HT1080 (cell line): ENCODE measurements at regions not wholly inside any gene's neighbourhood (a gene's known extent, or its start where the extent isn't known, plus 50 kb on each side); places are given as distances from the start of the nearest gene placed in this dataset.
"Not testable (repeated sequence)": the region's sequence is repeated elsewhere in the genome, so short reads cannot be mapped to it uniquely, and the experiment has no call there.

Experiments used
- DNase-seq: peaks from one replicate; pipeline ENCODE4 v3.0.0-alpha.2; 2015; ENCODE audit warnings: low read depth

DNA sequence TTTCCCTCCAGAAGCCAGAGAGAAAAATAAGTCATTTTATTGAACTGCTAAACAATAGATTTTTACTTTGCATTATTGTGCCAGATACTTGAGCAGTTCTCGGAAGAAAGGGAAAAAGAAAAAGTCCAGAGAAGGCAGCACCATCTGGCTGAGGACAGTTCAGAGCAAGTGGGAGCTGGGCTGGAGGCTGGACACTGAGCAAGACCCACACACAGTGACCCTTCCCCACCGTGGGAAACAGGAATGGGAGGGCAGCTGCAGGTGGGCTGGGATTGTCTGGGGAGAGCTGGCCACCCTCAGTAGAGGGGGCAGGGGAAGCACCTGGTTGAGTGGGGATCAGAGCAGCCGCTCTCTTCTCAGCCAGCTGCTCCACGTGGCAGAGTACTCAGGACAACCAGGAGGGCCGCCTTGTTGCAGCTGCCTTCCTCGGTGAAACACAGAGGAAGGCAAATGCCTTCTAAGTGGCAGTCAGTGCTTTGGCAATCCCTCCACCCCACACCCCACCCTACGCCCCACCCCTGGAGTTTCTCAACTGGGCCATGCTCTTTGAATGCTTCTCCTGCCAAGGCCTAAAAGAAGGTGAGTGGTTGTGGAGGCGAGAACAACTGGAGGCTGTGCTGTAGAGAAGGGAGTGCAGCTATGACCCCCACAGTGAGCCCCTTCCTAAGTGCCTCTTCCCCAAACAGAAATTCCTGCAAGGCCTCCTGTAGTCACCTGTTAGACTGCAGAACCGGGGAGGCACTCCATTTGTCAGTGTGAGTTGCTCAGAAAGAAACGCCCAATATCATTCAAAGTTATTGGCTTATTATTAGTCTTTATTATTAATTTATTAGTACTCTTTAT lies 179.3 kb downstream of the ZIC5 start:
- no peak for DNase-seq

DNA sequence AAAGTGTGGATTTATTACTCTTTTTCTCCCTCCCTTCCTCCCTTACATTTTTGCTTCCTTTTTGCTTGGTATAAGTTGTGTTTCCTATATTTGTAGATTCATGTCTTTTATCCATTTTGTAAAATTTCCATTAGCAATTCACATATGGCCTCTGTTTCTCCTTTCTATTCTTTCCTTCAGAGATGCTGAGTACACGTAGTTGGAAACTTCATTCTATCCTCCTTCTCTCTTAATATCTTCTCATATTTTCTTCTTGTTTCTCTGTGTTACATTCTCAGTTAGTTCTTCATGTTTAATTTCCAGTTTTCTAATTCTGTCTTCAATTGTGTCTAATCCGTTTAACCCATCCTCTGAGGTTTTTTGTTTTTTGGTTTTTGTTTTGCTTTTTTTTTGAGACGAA lies 188.9 kb downstream of the ZIC5 start:
- no peak for DNase-seq

DNA sequence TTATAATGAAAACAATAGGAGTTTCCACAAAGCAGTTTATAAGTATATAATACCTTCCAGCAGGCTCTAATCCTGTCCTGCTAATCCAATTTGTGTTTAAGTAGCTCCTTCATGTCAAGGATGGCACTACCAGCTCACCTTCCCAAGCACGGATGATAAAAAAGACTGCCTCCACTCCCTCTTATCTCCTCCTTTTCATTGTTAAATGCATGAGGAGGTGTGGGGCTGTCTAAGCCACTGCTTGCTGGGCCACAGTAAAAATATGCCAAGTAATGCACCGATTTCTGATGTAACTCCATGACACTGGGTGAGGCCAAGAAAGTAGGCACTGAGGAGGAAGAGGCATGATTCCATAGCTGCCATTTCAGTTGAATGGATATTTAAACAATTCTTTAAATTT lies 193.1 kb downstream of the ZIC5 start:
- no peak for DNase-seq

DNA sequence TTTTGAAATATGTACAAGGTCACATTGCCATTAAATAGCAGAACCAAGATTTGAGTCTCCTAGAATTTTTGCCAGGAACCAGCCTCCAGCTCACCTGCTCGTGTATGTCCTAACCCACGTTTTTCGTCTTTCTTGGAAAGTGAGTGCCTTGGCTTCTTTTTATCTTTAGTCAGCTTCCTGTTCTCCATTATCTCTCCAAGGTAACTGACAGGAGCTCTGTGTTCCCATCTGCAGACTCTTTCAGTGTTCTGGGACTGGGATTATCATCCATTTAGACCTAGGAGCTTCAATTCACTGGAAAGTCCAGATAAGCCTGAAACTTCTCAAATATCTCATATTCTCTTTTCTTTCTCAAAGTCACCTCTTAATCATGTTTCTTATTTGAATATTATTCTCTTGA lies 193.7 kb downstream of the ZIC5 start:
- no peak for DNase-seq

DNA sequence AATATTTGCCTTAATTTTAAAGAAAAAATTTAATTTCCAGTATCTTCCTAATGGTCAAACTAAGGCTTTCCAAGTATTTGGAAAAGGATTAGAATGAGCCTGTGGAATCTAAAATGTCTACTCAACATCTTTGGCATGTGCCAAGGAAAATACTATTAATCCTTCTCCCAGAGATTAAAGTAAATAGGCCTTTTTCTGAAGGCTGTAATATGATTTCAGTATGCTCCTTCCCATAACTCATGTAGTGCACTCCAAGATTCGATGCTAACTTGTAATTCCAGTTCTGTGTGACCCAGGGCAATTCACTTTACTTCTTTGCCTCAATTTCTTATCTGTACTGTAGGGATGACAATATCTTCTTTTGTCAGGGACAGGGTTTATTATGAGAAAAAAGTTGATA lies 196.9 kb downstream of the ZIC5 start:
- DNase-seq, result no peak

DNA sequence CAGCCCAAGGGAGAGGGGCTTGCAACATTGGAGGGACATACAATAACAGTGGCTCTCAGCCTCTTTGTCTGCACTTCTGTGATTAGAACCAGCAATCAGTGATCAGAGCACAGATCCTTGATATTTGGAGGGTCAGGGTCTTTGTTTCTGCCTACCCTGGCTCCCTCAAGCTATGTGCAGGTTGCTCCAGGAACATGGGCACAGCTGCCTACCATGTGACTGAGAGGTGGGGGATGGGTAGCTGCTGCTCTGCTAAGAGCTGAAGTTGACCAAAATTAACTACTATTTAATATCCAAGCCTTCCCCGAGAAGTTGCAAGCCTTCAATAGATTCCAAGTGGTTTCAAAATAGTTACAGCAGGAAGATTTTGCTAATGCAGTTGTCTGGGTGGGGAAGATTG lies 202.6 kb downstream of the ZIC5 start:
- no peak for DNase-seq

DNA sequence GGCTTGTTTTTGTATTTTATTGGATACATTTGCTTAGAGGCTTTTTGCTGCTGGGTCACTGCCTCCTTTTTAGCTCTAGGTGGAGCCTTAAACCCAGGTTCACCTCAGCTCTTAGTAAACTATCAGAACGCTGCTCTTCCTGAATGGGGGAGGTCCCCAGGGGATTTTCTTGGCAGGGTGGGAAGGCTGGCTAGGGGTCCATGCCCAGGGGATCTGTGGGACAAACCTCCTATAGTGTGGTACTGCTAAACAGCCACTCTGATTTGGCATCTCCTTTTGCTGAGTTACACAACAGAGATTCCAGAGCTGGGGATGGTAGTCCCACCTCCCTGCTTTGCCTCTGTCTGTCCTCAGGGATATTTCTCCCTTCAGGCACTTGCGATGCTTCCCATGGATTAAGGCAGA lies 204.9 kb downstream of the ZIC5 start:
- peak; percentile 34 for DNase-seq

DNA sequence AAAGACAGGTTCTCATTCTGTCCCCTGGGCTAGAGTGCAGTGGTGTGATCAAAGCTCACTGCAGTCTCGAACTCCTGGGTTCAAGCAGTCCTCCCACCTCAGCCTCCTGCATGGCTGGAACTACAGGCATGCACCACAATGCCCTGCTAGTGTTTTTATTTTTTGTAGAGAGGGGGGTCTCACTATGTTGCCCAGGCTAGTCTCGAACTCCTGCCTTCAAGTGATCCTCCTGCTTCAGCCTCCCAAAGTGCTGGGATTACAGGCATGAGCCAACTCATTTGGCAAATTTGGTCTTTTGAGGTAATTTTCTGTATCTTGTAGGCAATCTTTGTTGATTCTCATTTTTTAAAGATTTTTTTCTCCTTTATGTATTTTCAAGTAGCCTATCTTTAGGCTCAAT lies 205.7 kb downstream of the ZIC5 start:
- DNase-seq, result no peak

DNA sequence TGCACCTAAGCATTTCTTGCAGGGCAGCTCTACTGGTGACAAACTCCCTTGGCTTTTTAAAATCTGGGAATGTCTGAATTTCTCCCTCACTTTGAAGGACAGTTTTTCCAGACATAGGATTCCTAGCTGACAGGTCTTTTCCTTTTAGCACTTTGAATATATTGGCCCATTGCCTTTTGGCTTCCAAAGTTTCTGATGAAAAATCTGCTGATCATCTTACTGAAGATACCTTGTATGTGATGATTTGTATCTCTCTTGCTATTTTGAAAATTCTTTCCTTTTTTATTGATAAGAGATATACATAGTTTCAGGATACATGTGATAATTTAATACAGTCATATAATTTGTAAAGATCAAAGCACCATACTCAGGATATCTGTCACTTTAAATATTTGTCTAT lies 211.1 kb downstream of the ZIC5 start:
- no peak for DNase-seq

DNA sequence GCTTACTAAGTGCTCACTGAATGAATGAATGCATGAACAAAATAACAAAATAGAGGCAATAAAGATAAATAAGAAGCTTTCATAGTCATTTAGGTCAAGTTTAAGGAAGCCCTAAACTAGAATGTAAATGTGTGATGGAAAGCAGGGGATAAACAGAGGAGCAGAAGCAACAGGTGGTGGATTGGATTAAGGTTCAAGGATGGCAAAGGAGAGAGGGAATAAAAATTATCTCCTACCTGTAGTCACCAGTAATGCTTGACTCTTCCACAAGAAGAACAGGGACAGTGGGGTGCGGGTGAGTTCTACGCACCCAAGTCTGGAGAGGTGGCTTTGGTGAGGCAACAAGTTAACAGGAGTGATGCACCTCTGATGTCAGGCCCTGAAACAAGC lies 212.4 kb downstream of the ZIC5 start:
- no peak for DNase-seq

DNA sequence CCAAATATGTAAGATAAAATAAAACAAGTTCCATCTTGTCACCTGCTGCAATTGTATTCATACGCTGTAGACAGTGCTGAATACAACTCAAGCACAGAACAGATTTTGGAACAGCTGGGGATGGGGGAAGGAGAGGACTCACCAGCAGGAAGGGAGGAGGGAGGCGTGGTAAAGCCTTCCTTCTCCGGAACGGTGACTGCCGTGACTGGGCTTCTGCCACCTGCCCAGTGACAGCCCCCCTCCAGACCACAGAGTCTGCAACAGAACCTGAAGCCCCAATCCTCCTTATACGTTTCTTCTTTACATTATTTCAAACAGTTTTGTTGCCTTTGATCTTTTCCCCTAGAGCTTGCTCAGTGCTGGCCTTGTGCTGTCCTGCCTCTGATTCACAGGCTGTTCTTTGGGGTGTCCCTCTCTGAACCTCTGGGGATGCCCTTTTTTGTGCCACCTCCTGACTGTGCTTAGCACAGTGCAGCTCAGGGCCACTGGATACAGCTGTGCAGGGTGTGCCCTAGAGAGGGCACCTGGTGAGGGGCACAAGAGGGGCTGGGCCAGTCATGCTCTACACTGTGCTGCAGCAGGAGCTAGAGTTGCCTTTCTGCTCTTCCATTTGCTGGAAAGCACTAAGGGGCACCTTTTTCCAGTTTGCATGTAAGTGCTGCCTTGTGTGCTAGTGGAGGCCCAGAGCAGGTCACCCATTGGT lies 213.0 kb downstream of the ZIC5 start:
- no peak for DNase-seq

DNA sequence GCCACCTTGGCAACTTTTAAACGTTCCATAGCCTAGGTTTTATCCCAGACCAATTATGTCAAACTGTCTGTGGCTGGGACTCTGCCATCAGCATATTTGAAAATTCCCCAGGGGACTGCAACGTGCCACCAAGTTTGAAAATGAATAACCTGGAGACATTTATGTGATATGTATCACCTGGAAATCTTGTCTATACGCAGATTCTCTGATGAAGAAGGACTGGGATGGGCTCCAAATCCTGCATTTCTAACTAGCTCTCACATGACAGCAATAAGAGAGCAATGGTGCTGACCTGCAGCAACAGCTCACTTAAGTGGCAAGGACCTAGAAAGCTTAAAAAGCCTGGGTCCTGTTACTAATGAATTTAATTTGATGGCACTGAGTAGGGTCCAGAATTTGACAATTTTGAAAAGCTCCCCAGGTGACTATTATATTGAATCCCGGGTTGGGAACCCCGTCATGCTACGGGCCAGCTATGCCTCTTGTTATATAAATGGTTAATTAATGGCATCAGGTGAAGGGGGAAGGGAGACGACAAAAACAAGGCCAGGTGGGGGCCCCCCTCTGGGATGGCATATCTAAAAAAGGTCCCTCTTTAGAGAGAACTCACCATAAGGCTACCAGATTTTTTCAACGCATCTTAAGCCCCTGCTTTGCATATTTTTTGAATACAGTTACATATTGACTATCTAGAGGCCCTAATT lies 213.7 kb downstream of the ZIC5 start:
- no peak for DNase-seq

DNA sequence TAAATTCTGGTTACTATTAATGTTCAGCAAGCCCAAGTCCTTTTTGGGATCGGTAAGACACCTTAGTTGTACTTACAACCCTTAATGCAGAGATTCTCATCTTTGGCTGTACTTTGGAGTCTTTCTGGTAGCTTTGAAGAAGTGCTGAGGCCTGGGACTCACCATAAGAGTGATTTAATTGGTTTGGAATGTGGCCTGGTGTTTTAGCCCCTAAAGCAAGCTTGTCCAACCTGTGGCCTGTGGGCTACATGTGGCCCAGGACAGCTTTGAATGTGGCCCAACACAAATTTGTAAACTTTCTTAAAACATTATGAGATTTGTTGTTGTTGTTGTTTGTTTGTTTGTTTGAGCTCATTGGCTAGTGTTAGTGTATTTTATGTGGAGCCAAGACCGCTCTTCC lies 215.3 kb downstream of the ZIC5 start:
- peak; percentile 15 for DNase-seq

DNA sequence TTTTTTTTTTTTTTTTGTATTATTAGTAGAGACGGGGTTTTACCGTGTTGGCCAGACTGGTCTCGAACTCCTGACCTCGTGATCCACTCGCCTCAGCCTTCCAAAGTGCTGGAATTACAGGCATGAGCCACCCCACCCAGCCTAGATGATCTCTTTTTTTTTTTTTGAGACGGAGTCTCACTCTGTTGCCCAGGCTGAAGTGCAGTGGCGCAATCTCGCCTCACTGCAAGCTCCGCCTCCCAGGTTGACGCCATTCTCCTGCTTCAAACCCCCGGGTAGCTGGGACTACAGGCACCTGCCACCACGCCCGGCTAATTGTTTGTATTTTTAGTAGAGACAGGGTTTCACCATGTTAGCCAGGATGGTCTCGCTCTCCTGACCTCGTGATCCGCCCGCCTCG lies 216.8 kb downstream of the ZIC5 start:
- DNase-seq, result not testable (repeated sequence)

DNA sequence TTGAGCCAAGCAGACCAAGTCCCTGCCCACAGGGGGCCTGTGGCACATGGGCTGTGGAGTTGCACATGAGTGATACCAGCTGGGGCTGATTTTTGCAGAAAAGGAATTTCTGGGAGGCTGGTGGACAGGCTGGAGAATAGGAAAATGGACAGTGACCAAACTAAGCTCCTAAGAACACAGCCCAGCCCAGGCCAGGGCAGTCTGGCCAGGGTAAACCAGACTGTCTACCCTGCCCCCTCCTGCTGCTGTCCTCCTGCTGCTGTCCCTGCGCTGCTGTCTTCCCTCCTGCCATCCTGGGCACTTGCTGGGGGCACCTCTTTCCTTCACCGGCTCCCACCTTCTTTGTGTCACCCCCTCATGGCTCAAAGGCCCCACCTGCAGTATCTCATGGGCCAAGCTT lies 219.2 kb downstream of the ZIC5 start:
- DNase-seq, result no peak

DNA sequence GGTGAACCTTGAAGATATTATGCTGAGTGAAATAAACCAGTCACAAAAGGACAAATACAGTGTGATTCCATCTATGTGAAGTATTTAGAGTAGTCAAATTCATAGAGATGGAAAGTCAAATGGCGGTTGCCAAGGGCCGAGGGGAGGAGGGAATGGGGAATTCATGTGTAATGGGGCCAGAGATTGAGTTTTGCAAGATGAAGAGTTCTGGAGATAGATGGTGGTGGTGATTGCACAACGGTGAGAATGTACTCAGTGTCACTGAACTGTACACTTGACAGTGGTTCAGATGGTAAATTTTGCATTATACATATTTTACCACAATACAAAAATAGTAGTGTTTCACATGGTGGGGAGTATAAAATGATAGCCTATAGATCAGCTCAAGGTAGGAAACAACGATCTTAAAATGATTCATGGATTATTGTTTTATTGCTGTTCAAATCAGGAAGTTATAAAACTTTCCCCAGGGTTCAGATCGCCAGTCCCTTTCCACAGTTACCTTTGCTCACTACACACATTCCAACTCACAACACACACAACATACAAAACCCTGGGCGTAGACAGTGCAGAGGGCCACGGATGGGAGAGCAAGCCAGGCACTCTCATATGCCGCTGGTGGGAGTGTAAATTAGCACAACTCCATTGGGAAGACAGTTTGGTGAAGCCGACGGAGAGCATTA lies 219.9 kb downstream of the ZIC5 start:
- DNase-seq, result no peak

DNA sequence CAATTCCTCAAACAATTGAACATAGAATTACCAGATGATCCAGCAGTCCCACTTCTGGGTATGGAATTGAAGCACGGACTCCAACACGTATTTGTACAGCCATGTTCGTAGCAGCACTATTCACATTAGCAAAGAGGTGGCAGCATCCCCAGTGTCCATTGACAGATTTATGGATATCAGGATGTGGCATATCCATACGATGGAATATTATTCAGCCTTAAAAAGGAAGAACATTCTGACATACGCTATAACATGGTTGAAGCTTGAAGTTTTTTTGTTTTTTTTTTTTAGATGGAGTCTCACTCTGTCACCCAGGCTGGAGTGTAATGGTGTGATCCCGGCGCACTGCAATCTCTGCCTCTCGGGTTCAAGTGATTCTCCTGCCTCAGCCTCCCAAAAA lies 220.6 kb downstream of the ZIC5 start:
- no peak for DNase-seq

DNA sequence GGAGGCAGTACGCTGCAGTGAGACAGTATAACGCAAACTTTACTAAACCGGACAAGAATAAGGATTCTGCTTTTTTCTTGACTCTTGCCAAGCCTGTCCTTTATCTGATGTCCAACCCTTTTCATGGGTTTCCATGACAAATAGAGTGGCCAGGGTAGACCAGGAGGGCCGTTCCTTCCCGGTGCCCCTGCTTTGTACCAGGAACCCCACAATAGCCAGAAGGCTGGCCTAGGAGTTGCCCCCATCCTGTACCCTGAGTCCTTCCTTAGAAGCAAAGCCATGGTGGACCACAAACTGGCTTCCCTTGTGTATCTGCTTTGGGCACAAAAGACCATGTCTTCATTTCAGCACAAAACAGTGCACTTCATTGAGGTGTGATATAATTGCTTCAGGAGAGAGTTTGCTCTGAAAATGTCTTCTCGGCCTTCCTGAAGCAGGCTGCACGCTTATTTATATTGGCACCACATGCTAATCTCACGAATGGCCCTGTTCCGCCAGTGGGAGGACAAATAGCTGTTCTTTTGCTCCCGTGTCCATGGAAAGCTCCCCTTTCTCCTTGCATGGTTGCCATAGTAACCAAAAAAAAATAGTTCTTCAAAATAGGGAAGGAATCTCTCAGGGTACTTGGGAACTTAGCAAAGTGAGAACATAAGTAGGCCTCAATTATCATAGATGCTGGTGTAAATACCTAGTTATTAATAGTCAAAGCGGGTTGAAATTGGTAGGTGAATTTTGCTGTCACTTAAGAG lies 222.1 kb downstream of the ZIC5 start:
- DNase-seq, result no peak

DNA sequence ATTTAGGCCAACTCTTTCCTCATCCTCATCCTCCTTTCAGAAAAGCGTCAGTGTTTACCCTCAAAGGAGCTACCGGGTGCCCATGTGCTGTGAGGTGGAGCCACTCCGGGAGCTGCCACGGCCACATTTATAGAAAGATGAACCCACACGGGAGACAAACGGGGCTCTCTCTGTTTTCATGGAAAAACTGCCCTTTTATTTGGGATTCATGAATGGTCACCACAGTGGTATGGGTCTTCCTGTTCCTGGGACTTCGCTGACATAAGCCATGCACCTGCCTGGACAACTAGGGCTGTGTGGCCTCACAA lies 224.2 kb downstream of the ZIC5 start:
- DNase-seq, result no peak

DNA sequence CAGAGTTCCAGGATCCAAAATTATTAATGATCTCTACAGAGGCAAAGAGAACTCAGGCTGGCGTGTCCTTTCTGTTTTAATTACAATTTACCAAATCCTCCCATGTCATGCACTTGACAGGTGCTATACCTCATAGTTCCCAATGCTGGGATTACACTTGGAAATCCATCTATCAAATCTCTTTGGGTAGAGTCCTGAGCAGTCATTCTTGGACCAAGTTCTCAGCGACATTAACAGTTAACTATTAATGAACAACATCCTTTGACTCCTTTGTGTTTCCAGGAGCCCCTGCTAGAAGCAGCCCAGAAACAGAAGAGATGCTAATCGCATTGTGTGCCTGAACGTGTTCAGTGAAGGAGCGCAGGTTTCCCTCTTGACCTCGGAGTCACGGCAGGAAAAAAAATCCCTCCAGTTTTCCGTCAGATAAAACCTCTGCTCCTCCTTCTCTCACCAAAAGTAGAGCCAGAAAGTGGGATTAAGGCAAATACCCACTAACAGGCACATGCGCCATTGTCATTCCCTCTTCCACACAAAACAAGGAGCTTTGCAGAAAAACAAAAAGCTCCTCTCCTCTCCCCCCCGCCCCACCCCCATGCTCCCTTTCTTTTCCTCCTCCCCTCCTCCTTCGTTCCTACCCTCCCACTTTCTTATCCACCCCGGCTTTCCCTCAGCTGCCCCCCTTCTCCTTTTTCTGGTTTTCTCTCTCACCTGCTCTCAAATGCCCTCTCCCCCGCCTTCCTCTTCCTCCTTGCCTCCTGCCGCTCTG lies 224.7 kb downstream of the ZIC5 start:
- no peak for DNase-seq

DNA sequence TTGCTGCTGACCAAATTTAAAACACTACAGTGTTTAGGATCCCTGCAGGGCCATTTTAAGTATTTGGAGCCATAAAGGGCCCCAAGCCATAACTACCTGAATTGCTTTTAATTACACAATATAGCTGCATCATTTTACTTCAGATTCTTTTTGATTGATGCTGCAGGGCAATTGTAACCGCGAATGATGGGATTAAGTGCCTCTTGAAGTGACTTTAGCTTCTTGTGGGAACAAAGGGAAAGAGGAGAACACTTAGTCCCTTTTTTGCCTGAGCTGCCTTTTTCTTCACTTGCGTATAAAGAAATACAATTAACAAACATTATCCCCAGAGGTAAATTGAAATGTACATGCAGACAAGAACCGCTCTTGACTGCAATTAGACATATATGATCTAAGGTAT lies 228.5 kb downstream of the ZIC5 start:
- no peak for DNase-seq
